ENCODE measurements at regions not wholly inside any gene's neighbourhood (a gene's known extent, or its start where the extent isn't known, plus 50 kb on each side); places are given as distances from the start of the nearest gene placed in this dataset.

DNA sequence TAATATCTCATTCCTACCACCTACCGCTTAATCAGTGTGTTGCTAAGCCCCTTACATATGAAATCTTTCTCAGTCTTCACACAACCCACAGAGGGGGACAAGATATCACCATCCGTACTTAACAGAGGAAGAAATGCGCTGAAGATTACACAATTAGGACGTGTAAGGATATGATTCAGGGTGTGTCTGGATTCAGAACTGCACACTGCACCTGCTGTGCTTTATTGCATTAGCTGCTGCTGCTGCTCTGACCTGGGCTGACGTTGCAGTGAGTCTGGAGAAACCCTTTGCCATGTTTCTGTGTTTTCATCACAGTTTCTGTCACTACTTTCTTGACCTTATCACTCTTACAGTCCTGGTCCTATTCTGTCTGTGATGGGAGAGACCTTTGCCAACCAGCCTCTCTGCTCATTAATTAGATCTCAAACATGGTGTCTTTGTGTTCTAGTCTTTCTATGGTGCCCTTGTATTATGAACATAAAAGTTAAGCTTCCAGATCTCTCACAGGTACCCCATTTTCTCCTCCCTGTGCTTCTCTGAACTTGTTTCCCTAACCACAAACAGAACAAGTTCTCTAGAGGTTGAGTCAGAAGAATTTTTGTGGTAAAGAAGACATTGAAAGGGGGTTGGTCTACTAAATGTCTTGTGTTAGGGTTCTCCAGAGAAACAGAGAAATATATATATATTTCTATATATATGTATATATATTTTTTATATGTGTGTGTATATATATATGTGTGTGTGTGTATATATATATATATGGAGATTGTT, 92.9 kb upstream of the CYP1B1 start:
- TF ChIP-seq, protein P1, sequence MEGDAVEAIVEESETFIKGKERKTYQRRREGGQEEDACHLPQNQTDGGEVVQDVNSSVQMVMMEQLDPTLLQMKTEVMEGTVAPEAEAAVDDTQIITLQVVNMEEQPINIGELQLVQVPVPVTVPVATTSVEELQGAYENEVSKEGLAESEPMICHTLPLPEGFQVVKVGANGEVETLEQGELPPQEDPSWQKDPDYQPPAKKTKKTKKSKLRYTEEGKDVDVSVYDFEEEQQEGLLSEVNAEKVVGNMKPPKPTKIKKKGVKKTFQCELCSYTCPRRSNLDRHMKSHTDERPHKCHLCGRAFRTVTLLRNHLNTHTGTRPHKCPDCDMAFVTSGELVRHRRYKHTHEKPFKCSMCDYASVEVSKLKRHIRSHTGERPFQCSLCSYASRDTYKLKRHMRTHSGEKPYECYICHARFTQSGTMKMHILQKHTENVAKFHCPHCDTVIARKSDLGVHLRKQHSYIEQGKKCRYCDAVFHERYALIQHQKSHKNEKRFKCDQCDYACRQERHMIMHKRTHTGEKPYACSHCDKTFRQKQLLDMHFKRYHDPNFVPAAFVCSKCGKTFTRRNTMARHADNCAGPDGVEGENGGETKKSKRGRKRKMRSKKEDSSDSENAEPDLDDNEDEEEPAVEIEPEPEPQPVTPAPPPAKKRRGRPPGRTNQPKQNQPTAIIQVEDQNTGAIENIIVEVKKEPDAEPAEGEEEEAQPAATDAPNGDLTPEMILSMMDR (IDR thresholded peaks at IDR 0.05; ENCODE audit: insufficient read depth, low read depth, low read length, missing control alignments), result no peak
- DNase-seq (ENCODE audit: low read depth), result peak; percentile 27
- H3K4me3 ChIP-seq (ENCODE audit: low read depth, low read length), result no peak overlapping the region

DNA sequence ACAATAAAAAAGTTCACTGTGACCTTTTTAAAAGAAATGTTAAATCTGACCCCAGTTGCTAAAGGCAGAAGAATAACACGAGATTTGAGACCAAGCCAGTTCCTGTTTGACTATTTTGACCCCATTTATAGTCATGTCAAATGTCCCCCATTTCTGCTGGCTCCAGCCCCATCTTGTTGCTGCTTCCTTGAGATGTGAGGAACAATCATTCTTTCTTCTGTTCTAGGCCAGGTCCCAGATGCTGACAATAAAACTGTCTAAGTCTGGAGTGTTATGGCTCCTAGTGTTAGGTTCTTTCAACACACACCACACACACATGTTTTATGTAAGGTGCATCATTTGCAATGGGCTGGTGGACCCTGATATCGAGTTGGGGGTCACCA, 92.0 kb upstream of the CYP1B1 start:
- H3K4me3 ChIP-seq (ENCODE audit: low read depth, low read length), result no peak overlapping the region
- TF ChIP-seq, protein P1 (IDR thresholded peaks at IDR 0.05; ENCODE audit: insufficient read depth, low read depth, low read length, missing control alignments), result no peak
- DNase-seq (ENCODE audit: low read depth), result no peak

DNA sequence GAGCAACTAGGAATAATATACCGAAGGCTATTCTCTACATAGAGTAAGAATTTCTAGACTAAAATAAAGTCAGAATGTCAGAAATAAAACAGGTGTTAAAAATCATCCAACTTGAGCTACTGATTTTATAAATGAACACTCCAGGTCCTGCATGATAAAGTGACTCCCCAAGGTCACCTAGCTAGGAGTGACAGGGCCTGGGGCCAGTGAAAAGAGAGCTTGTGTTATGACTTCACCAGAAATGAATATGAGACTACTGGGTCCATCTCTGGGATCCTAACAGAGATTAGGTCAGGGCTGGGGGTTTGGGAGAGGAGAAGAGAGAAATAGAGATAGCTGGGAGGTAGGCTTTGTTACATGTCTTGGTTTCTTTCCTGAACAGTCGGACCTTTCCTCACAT, 89.7 kb upstream of the CYP1B1 start:
- no peak overlapping the region for H3K4me3 ChIP-seq (ENCODE audit: low read depth, low read length)
- no peak for DNase-seq (ENCODE audit: low read depth)
- TF ChIP-seq, protein P1 (IDR thresholded peaks at IDR 0.05; ENCODE audit: insufficient read depth, low read depth, low read length, missing control alignments), result no peak

DNA sequence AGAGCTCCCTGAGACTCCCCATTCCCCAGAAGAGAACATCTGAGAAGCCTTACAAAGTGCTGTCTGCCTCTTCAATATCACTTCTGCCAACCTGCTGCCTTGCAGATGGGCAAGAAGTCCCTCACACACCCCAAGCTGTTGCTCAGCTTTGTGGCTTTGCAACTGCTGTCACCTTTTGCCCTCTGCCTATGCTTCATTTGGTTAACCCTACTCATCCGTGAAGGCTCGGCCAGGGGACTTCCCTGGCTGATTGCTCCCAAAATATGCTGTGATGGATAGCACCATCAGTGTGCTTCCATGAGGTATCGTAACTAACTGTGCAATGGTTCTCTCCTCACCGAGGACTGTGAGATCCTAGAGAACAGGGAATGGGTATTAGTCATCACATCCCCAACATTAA, 88.9 kb upstream of the CYP1B1 start:
- peak; percentile 75 for DNase-seq (ENCODE audit: low read depth)
- no peak overlapping the region for H3K4me3 ChIP-seq (ENCODE audit: low read depth, low read length)
- TF ChIP-seq, protein P1 (IDR thresholded peaks at IDR 0.05; ENCODE audit: insufficient read depth, low read depth, low read length, missing control alignments), result no peak

DNA sequence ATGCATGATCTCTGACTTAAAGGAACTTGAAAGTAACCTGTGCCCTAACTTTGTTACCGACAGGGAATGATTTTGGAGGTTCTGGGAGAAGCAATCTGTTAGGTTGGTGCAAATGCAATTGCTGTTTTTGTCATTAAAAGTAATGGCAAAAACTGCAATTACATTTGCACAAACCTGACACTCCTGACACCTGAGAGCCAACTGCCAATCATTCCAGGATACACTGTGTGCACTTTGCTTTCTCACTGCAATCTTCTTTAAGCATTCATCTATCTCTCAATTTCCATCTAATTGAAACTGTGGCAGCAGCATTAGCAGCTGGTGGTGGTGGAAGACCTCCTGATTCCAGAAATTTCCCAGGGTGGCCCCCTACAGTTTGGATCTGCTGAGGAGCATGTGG, 87.6 kb upstream of the CYP1B1 start:
- no peak for DNase-seq (ENCODE audit: low read depth)

DNA sequence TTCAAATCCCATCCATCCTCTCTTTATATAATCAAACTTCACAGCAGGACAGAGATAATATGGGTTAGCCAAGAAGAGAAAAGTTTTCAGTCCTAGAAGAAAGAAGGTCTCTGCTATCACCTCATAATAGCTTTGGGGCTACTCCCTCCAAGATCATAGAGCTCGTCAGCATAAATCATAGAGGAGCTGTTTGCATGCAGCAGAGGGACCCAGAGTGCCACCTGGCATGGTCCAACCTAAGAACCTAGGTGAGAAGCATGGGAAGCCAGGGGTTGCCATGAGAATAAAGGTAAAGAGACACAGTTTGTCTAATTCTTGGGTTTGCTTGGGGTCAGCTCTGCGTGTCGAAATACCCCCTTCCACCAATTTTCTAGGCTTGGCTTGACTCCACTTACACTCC, 87.1 kb upstream of the CYP1B1 start:
- H3K4me3 ChIP-seq (ENCODE audit: low read depth, low read length), result no peak overlapping the region
- DNase-seq (ENCODE audit: low read depth), result peak; percentile 29
- TF ChIP-seq, protein P1 (IDR thresholded peaks at IDR 0.05; ENCODE audit: insufficient read depth, low read depth, low read length, missing control alignments), result no peak

More for the DNA sequence above, 87.6 kb upstream of the CYP1B1 start:
- no peak overlapping the region for H3K4me3 ChIP-seq (ENCODE audit: low read depth, low read length)
- TF ChIP-seq, protein P1 (IDR thresholded peaks at IDR 0.05; ENCODE audit: insufficient read depth, low read depth, low read length, missing control alignments), result no peak

DNA sequence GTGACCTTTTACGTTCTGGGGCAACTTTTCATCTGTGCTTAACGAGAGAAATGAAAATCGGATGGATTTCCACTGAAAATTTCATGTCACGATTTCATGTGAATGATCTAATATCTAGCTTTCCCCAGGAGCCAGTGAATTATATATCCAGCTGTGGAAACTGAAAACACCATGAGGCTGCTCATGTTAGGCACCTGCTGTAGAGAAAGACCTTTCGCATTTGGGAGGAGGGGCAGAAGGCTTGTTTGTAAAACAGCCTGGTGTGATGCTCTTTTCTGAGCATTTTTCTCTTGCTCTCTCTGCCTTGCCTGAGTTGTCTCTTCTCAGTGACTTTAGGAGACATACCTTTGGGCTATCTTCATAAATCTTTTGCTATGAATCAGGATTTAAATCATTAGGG, 84.6 kb upstream of the CYP1B1 start:
- no peak overlapping the region for H3K4me3 ChIP-seq (ENCODE audit: low read depth, low read length)
- TF ChIP-seq, protein P1 (IDR thresholded peaks at IDR 0.05; ENCODE audit: insufficient read depth, low read depth, low read length, missing control alignments), result no peak
- no peak for DNase-seq (ENCODE audit: low read depth)
